ENCODE measurements at regions not wholly inside any gene's neighbourhood (a gene's known extent, or its start where the extent isn't known, plus 50 kb on each side); places are given as distances from the start of the nearest gene placed in this dataset.
A peak's percentile ranks its signal among the peaks of the same experiment; 100 is the strongest.
"Not testable (repeated sequence)": the region's sequence is repeated elsewhere in the genome, so short reads cannot be mapped to it uniquely, and the experiment has no call there.

DNA sequence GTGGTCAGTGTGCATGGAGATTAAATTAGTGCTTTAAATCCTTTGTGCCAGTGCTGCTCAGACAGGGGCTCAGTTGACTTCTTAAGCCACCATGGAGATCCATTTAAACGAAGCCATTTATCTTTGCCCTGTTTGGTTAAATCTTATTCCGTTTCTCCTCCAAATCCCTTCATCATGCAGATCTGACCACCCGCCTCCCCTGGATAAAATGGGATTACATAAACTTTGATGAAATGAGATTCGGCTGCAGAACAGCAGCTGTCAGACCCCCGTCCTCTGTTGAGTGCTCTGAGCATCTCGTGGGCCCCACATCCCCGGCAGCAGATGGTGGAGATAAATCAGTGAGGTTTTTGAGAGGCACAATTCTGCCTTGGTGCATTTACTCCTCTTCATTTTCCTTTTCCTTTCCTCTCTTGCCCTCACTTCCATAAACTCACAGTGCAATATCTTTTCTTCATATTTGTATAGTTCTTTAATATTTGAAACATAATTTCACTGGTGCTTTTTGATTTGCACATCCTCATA is 84.4 kb upstream of the TWIST2 start:
- no peak for DNase-seq

DNA sequence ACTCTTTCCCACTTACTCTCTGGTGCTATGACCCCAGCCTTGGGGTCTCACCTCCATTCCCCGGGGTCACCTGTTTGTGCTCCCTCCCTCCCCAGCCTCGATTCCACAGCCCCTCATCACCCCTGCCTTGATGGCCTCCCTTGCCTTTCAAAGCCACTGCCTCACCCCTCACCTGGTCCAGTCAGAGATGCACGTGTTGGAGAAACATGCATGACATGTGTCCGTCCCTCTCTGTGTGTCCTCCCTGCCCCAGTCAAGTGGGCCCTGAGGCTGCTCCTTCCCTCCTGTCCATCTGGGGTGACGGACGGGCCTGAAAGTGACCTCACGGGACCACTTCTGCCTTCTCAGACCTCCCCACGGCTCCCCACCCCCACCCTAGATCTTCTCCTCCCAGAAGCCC is 82.3 kb upstream of the TWIST2 start:
- DNase-seq: no peak

DNA sequence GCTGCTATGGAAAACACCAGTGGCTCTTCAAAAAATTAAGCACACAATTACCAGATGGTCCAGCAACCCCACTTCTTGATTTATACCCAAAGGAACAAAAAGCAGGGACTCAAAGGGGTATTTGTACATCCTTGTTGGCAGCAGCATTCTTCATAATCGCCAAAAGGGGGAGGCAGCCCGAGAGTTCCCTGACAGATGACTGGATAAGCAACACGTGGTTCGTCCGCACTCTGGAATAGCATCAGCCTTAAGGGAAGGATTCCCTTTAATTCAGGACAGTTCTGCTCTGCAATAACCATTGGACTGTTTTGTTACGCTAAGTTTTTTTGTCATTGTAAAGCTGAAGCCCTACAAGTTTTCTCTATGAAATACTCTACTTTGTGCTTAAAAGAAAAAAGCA is 76.7 kb upstream of the TWIST2 start:
- no peak for DNase-seq

DNA sequence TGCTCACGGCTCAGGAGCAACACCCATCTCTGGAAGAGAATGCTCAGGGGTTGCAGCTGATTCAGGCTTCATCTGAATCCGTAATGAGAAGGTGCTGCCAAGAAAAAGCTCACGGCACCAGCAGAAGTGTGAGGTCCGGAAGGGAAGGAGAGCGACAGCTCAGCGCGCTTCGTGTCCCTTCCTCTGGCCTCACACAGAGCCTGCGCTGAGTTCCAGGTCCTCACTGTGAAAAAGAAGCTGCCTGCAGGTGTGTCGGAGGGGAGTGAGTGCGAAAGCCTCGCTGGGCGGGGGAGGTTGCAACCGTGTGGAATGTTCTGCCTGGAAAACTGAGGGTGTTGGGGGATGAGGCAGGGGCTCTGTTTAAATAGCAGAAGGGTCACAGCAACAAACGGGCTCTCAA is 76.2 kb upstream of the TWIST2 start:
- DNase-seq: no peak

DNA sequence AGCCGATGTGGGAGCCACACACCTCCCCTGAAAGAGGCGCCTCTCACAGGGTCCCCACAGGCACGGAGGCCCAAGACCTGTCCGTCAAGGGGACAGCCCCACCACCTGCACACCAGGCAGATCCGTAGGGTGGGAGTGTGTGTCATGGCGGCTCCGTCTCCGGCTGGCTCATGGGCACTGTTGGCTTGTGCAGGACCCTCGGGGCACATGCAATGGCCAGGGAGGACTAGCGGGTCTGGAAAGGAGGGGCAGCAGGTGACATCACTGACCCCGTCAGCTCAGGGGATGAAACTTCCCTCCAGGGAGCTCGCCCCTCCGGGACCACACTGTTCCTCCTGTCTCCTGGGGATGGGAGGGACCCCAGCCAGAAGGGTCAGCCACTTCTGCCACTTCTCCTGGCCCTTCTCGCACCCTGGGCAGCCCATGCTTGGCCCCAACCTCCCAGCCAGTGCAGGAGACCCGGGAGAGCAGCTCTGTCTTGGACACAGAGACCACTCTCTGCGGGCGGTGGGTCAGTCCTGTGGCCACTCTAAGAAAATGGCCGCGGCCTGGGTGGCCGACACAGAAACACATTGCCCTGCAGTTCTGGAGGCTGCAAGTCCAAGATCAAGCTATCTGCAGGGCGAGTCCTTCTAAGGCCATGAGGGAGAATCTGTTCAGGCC is 75.1 kb upstream of the TWIST2 start:
- DNase-seq: no peak

DNA sequence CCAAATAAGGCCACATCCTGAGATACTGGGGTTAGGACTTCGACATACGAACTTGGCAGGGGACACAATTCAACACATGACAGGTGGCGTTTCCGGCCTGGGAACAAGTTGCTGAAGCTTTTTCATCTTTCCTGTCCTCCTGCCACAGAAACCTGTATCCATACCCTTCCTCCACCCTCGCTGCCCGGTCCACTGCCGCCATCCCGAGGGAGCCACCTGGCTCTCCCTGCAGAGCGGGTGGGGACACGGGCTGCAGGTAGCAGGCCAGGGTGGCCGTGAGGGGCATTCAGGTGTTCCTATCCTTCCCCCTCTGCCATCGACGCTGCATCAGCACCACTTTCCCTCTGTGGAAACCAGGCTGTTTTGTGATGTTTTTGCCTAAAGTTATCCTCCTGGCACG is 74.4 kb upstream of the TWIST2 start:
- no peak for DNase-seq

DNA sequence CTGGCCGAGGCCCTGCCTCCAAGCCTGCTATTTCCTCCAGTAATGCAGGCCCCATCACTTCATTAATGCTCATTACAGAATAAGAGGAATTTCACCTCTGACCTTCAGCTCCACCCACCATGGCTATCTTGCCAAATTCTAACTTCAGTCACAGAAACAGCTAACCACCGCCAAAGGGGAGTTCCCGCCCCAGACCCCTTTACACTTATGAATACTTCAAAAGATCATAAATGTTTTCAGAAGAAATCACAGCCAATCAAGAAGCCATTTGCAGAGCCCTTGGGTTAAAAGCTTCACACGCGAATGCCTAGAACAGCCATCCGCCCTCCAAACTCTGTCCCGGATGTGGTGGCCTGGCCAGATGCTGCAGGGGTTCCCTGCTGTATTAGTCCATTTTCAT is 73.8 kb upstream of the TWIST2 start:
- DNase-seq: no peak

DNA sequence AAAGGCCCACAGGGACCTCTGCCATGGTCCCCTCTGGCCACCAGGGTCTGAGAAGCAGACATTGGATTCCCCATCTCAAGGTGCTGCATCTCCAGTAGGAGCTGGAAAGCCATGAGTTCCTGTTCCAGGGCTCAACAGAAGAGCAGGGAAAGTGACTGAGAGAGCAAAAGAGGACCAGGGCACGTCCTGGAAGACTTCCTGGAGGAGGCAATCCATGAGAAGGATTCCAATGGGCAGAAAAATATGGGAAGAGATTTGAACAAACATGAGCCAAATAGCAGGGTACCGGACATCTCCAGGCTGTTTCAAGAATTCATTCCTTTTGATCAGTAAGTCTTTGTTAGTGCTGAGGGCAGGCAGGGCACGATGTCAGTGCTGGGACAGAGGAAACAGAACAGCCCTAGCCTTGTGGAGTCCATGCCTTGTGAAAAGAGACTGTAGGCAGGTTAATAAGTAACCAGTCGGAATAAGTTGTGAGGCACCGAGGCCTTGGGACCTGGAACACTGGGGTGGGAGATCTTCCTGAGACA is 72.8 kb upstream of the TWIST2 start:
- DNase-seq: no peak

DNA sequence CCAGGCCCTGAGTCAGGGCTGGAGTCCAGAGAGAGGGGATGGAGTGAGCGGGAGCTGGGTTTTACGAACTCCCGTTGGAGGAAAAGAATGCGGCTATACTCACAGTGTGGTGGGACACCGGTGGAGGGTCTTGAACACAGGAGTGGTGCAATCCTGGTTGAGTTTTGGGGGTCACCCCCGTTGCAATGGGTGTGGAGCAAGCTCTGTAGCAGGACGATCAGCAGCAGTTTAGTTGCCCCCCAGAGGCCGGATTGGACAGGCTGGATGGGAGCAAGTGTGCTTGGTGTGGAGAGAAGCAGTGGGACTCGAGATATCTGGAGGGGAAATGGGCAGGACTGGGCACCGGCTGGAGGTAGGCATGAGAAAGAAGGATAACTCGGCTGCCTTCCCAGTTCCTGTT is 72.3 kb upstream of the TWIST2 start:
- DNase-seq: no peak

DNA sequence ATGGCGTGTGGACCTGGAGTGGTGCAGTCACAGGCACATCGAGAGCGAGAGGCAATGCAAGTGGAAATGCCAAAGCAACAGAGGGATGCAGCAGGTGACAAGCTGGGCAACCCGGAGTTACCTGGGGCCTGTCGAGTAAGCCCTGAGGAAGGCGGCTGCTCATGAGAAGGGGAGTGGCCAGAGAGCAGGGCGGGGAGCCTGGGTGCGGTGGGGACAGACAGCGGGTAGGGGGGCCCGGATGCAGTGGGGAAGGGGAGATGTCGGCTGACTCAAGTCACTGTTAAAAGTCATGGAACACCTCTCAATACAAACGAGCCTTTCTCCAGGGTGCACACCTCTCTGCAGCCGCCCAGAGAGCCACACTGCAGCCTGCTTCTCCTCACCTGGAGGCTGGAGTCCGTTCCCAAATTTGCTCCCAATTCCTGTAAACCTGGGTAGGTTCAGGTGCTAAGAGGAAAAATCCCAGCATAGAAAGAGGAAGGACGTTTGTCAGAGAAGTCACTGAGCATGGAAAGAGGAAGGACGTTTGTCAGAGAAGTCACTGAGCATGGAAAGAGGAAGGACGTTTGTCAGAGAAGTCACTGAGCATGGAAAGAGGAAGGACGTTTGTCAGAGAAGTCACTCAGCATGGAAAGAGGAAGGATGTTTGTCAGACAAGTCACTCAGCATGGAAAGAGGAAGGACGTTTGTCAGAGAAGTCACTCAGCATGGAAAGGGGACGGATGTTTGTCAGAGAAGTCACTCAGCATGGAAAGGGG is 71.7 kb upstream of the TWIST2 start:
- no peak for DNase-seq

DNA sequence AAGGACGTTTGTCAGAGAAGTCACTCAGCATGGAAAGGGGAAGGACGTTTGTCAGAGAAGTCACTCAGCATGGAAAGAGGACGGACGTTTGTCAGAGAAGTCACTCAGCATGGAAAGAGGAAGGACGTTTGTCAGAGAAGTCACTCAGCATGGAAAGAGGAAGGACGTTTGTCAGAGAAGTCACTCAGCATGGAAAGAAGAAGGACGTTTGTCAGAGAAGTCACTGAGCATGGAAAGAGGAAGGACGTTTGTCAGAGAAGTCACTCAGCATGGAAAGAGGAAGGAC is 71.2 kb upstream of the TWIST2 start:
- DNase-seq: not testable (repeated sequence)

DNA sequence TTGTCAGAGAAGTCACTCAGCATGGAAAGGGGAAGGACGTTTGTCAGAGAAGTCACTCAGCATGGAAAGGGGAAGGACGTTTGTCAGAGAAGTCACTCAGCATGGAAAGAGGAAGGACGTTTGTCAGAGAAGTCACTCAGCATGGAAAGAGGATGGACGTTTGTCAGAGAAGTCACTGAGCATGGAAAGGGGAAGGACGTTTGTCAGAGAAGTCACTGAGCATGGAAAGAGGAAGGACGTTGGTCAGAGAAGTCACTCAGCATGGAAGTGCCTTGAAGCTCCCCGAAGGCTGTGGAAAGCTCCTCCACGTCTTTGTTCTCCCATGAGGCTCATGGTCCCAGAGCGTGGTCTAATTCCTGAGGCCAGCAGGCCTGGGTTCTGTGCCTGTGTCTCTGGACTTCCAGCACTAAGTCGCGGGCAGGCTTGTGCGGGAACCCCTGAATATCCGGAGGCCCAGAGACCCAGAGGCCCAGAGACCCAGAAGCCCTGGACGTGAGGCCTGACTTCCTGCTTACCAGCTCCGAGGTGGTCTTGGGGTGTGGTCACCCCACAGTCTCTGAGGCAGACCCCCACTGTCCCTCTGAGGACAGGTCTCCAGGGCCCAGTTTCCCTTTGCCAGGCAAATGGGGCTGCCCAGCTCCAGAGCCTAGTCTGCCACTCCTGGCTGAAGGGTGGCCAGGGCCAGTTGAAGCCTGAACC is 70.4 kb upstream of the TWIST2 start:
- DNase-seq: no peak

DNA sequence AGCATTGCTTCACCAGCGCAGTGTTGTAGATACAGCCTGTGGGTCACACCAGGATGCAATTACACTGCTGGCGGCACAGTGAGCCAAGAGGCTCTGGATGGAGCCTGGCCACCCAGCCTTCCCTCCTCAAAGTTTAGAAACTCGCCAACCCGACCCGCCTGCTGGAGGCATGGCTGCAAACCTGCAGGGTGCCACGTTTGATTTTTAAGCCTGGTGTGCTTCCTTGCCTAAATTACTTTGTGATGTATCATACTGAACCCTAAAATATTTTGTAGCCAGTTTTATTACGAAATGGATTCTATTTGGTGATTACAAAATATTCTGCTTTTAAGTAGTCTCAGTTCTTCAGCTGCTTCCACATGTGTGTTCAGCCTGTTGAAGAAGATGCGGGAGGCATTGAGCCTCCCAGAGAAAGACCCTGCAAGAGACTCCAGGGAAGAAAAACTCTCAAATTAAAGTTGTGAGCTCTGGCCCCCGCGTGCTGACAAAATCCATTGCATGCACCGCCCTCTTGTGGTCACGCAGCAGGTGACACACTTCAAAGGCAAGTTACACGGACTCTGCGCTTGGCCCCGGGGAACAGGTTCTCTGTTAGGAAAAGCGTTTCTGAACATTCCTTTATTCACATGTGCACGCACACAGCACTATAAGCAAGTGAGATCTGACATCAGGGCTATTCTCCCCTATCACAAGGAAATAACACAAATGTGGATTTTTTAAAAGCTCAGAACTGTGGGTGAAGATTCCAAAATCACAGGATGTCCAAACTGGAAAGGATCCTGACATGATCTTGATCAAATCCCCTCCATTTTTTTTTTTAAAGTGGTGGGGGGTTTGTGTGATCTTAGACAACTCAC is 63.0 kb upstream of the TWIST2 start:
- DNase-seq: peak in 3 of 5 experiments; percentile 31 to 52 (median 40)

DNA sequence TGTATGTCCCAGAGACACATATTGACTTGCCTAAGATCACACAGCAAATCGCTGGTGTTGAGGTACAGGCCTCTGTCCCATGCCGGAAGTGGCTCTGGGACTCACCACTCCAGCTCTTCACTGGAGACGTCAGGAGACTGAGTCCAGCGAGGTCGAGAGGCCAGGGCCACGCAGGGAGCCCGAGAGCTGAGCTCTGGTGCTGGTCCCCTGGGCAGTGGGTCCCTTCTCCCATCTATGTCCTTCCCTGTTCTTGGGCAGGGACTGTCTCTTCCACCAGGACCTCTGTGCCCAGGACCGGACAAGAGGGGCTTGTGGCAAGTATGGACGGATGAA is 62.4 kb upstream of the TWIST2 start:
- DNase-seq: no peak

DNA sequence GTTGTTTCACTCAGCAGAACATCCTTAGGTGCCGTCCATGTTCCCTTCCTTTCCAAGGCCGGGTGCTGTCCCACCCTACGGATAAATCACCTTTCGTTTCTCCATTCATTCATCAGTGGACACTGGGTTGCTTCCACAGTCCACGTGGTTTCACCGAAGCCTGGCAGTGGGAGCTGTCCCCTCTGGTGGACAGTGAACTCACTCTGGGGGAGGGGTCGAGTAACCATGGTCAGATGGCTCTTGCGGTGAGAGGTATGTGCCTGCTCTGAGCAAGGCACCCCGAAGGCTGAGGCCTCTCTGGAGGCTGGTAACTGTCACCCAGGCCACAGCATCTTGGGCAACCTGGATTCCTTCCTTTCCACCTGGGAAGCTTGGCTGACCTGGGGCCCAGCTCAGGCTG is 61.5 kb upstream of the TWIST2 start:
- DNase-seq: no peak

DNA sequence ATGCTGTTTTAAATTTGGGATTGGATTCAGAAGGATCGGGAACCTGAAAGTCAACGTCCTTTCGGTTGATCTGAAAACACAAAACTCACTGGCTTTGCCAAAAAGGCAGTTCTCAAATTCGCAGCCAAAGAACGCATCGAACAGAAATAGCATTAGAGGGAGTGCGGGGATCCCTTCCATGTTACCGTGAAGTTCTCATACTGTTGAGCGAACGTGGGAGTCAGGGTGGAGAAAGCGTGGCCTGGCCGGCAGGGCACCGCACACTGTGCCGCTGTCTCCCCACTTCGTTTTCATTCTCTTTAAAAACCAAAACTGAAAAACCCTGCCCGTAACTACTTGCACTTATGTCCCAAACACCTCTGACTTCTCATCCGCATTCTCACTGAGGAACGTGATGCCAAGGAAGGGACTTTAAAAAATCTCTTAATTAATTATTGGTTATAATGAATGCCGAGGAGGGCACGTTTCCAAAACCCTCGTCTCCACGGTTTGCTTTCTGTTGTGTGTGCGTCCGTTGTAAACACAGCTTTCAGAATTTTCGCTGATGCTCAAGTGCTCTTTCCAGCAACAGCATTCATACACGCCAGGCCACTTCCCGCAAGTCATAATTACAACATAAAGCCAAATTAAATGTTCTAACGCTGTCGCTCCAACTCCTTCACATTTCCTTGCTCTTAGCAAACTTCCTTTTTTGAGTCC is 60.9 kb upstream of the TWIST2 start:
- DNase-seq: no peak

DNA sequence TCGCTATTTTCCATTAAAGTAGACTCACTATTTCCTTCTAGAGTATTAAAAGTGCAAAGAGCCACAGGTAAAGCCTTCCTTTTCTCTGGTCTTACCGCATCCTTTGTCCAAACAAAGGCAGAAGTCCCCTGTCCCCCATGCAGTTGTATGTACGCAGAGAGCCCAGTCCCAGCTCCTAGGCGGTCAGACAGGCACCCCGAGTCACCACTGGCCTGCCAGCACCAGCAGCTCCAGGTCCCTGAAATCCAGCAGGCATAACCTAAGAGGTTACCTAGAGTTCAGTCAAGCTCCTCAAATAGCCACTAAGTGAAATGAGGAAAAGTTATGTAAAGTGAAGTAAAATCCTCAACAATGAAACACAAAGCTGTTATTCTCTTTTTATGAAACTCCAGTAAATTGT is 60.4 kb upstream of the TWIST2 start:
- no peak for DNase-seq

DNA sequence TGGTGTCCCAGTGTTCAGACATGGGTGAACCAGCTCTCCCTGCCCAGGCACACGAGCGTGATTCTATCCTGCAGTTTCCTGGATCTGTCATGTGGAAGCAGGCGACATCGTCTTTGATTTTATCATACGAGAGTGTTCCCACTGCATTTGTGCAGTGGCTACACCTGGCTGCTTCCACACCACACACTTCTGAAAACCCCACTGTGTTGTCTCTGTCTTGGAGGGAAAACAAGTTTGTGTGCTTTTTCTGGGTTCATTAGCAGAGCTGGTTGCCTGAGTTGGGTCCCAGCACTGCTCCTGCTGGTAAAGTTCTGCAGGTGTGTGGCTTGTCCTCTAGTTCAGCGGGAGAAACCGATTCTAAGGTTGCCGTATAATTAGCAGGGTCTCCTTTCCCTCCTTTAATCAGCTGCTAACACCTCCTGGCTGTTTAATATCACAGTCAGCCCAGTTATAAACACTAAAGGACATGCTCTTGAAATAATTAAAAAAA is 58.5 kb upstream of the TWIST2 start:
- no peak for DNase-seq

DNA sequence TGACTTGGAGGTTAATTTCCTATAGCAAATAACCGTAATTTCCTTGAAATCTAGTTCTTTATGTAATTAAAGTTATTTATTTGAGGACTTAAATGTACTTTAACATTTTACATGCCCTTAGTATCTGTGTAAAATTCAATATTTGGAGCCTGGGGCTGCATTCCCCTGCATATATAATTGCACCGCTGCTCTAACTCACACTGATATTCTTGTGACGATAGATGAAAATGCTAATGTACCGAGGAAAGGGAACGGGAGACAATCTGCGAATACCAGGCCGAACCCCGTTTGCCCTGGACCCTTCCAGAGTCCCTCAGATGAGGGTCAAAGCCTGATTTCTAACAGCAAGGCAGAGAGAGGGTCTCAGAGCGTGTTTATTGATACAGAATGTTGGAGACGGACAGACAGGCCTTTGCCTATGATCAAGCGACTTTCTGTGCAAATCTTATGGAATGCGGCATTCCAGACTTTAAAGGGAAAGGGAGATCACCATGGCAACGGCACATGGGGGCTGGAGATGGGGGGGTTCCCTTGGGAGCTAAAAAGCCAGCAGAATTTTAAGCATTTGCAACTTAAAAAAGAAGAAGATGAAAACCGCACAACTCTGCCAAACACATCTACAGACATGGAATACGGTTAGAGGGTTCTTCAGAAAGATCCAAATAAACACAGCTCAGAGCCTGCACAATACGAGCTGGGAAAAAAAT is 57.6 kb upstream of the TWIST2 start:
- DNase-seq: no peak

DNA sequence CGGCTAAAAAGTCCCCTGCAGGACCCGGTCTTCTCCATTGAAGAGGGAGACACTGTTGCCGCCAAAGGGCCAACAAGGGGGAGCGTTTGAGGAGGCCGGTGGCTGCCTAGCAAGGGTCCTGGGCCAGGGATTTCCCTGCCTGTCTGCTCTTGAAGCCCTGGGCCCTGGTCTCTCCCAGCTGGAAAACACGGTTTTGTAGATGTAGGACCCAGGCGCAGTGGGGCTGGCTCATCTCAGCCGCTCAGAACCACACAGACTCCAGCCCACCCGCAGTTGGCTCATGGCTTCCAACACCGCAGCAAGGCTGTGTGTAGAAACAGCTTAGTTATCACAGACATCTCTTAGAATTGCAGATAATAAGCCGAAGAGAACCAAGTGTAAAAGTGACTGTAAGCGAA is 57.1 kb upstream of the TWIST2 start:
- no peak for DNase-seq

DNA sequence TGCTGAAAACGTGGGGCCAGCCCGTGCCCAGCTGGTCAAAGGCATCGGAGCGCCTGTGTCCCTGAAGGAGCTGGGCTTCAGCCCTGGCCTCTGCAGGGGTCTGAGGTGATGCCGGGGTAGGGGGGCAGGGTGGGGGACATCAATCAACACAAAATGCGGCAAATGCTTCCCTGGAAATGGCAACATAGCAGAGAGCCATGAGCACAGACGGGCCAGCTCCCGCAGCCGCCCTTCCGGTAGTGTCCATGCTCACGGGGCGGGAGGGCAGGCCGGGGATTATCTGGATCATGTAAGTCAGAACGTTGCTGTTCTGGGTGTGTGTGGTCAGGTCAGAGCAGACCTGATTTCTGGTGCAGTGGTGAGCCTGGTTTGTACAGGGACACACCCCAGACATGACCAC is 56.5 kb upstream of the TWIST2 start:
- no peak for DNase-seq

DNA sequence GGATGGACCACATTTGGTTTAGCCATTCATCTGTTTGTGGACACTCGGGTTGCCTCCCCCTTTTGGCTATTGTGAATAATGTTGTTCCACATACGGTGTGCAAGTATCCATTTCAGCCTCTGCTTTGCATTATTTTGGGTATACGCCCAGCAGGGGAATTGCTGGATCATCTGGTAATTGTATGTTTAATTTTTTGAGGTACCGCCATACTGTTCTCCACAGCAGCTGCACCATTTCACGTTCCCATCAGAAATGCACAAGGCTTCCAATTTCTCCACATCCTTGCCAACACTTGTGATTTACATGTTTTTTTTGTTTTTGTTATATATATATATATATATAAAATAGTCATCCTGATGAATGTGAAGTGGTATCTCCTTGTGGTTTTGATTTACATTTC is 54.6 kb upstream of the TWIST2 start:
- no peak for DNase-seq
